K562 (cell line): ENCODE measurements at regions not wholly inside any gene's neighbourhood (a gene's known extent, or its start where the extent isn't known, plus 50 kb on each side); places are given as distances from the start of the nearest gene placed in this dataset.

Source experiments
- ATAC-seq: fragments of 200-7000 bp; cut with Tn5 transposase; 3 replicates; pipeline ENCODE4 v1.9.1; 2020; ENCODE audit warnings: moderate library complexity
- BruUV-seq: library from RNA; stranded (reverse); fragments of 400-500 nt; replicated peaks from 2 replicates; lab custom pipeline; 2021; lab: Mats Ljungman, UMichigan
- CTCF ChIA-PET: fragments of 300-600 bp; formaldehyde crosslinking; extraction: SDS; loops from one replicate; lab custom pipeline; 2021; ENCODE audit warnings: low intra/inter-chr PET ratio; lab: Yijun Ruan, JAX
- POLR2A ChIA-PET: fragments of 300-600, 350-650 bp; sonication (Branson Sonifier 250); formaldehyde crosslinking; extraction: SDS; loops from one replicate; lab custom pipeline; 2021; ENCODE audit warnings: antibody characterized with exemption, inconsistent platforms; lab: Yijun Ruan, JAX
- DNase-seq, 4 experiments: peaks; one replicate each; pipeline versions ENCODE4 v3.0.0 to v3.0.0-alpha.2; 2011 to 2018; ENCODE audit warnings: low spot score in 3 of 4, mixed read lengths in 3 of 4; ENCODE audit errors: extremely low read depth in 1 of 4
- FAIRE-seq: peaks from 2 replicates; lab custom pipeline; 2011; peaks lifted over from hg19 to GRCh38; lab: Jason Lieb, UNC
- H2AFZ ChIP-seq: 2 replicates; pipeline ENCODE4 v1.6.0; 2011; ENCODE audit warnings: low read depth, low read length, control low read depth, inconsistent platforms
- H3K27ac ChIP-seq: fragments of 200-600 bp; 3 replicates; pipeline ENCODE4 v1.8.0; 2011; ENCODE audit warnings: low read depth, mild to moderate bottlenecking, control low read depth, inconsistent platforms, low read length, moderate library complexity, mixed read lengths; ENCODE audit errors: extremely low read depth
- H3K27me3 ChIP-seq, 2 experiments: fragments of 300-600 bp in 1 of 2; 2 replicates in 1 of 2; 3 replicates in 1 of 2; pipeline versions ENCODE4 v1.6.0 to v1.8.0; 2011; ENCODE audit warnings: inconsistent platforms in 2 of 2, low read length in 2 of 2, mild to moderate bottlenecking in 1 of 2, mixed read lengths in 1 of 2, moderate library complexity in 1 of 2; ENCODE audit not compliant: control insufficient read depth in 2 of 2, insufficient read depth in 2 of 2
- H3K36me3 ChIP-seq: fragments of 300-600 bp; 3 replicates; pipeline ENCODE4 v1.8.0; 2011; ENCODE audit warnings: mild to moderate bottlenecking, low read length, inconsistent platforms; ENCODE audit not compliant: control insufficient read depth, insufficient read depth
- H3K4me1 ChIP-seq, 2 experiments: fragments of 200-600 bp in 1 of 2; replicated peaks in 1 of 2; 2 replicates in 1 of 2; 3 replicates in 1 of 2; pipeline versions ENCODE4 v1.5.1 to v1.8.0; 2011; ENCODE audit warnings: inconsistent platforms in 2 of 2, low read length in 2 of 2, mild to moderate bottlenecking in 1 of 2, mixed read lengths in 1 of 2, moderate library complexity in 1 of 2; ENCODE audit not compliant: control insufficient read depth in 2 of 2, insufficient read depth in 2 of 2
- H3K4me2 ChIP-seq: 2 replicates; pipeline ENCODE4 v1.6.1; 2011; ENCODE audit warnings: low read length, control low read depth, inconsistent platforms, mixed read lengths; ENCODE audit not compliant: insufficient read depth
- H3K4me3 ChIP-seq: fragments of 200-600 bp; sonication (generic), shearing (Covaris generic); 2 replicates; pipeline ENCODE4 v1.5.1; 2016; ENCODE audit warnings: control low read depth, inconsistent platforms
- H3K79me2 ChIP-seq: fragments of 200-600 bp; 3 replicates; pipeline ENCODE4 v1.8.0; 2011; ENCODE audit warnings: low read length, inconsistent platforms; ENCODE audit not compliant: control insufficient read depth, insufficient read depth
- H3K9ac ChIP-seq, 2 experiments: 2 replicates each; pipeline versions ENCODE4 v1.6.0 to v1.6.1; 2011; ENCODE audit warnings: low read depth in 2 of 2, low read length in 2 of 2, control low read depth in 1 of 2, inconsistent platforms in 1 of 2, mild to moderate bottlenecking in 1 of 2, mixed read lengths in 1 of 2; ENCODE audit not compliant: insufficient read depth in 1 of 2
- H3K9me1 ChIP-seq: one replicate; pipeline ENCODE4 v1.6.0; 2011; ENCODE audit warnings: inconsistent platforms, mild to moderate bottlenecking, low read length, moderate library complexity; ENCODE audit not compliant: control insufficient read depth, insufficient read depth
- H3K9me3 ChIP-seq: replicated peaks from 2 replicates; pipeline ENCODE4 v1.5.1; 2011; ENCODE audit warnings: low read depth, low read length, inconsistent platforms; ENCODE audit not compliant: control insufficient read depth, insufficient read depth
- H4K20me1 ChIP-seq: replicated peaks from 2 replicates; pipeline ENCODE4 v1.6.1; 2011; ENCODE audit warnings: low read length, inconsistent platforms, mixed read lengths; ENCODE audit not compliant: control insufficient read depth, insufficient read depth
- ELF4 ChIP-seq: fragments of 450-650 bp; formaldehyde crosslinking; IDR thresholded peaks from 2 replicates; pipeline ENCODE4 v1.4.0; 2022; ENCODE audit warnings: missing genetic modification characterization
- ETV1 ChIP-seq: fragments of 450-650 bp; conservative IDR thresholded peaks from 2 replicates; pipeline ENCODE4 v1.6.1; 2016; ENCODE audit warnings: missing genetic modification characterization, control low read depth, low read depth, missing compliant biosample characterization
- HDAC6 ChIP-seq: IDR thresholded peaks from 2 replicates; pipeline ENCODE4 v1.6.1; 2012; ENCODE audit warnings: low read depth, mild to moderate bottlenecking, control low read depth, inconsistent platforms, low read length, moderate library complexity
- NCOA6 ChIP-seq: fragments of 450-650 bp; IDR thresholded peaks from 2 replicates; pipeline ENCODE4 v1.6.1; 2017; ENCODE audit warnings: mild to moderate bottlenecking
- NFIX ChIP-seq: fragments of 250-450 bp; sonication (Bioruptor Pico); IDR thresholded peaks from 2 replicates; pipeline ENCODE4 v1.4.0; 2020; ENCODE audit warnings: low read depth, mild to moderate bottlenecking, moderate library complexity
- PHF8 ChIP-seq: fragments of 200-600 bp; sonication (generic); IDR thresholded peaks from 2 replicates; pipeline ENCODE4 v1.6.1; 2012; ENCODE audit warnings: mixed run types, mild to moderate bottlenecking, inconsistent platforms, low read length, moderate library complexity, borderline replicate concordance
- RBM22 ChIP-seq: fragments of 200-400 bp; formaldehyde crosslinking; IDR thresholded peaks from 2 replicates; pipeline ENCODE4 v1.6.1; 2018; ENCODE audit warnings: low read length, low read depth; ENCODE audit not compliant: poor library complexity, severe bottlenecking
- SRSF1 ChIP-seq: fragments of 200-400 bp; formaldehyde crosslinking; IDR thresholded peaks from 2 replicates; pipeline ENCODE4 v1.6.1; 2017; ENCODE audit warnings: mild to moderate bottlenecking, low read depth, low read length, moderate library complexity
- SRSF7 ChIP-seq: fragments of 200-400 bp; formaldehyde crosslinking; optimal IDR thresholded peaks from 2 replicates; pipeline ENCODE3; 2017; ENCODE audit warnings: mild to moderate bottlenecking, low read depth, low read length
- TFAM ChIP-seq: fragments of 250-450 bp; sonication (Bioruptor Pico); conservative IDR thresholded peaks from 2 replicates; pipeline ENCODE4 v1.5.0; 2021; ENCODE audit warnings: mild to moderate bottlenecking, moderate library complexity
- ZBTB17 ChIP-seq: fragments of 450-650 bp; formaldehyde crosslinking; IDR thresholded peaks from 2 replicates; pipeline ENCODE4 v1.4.0; 2020; ENCODE audit warnings: mild to moderate bottlenecking
- ZNF12 ChIP-seq: sonication (generic); formaldehyde crosslinking; IDR thresholded peaks from 2 replicates; pipeline ENCODE4 v1.4.0; 2020; ENCODE audit warnings: mild to moderate bottlenecking, missing genetic modification reagents
- ZNF274 ChIP-seq: IDR thresholded peaks from 2 replicates; pipeline ENCODE4 v1.6.1; 2011; ENCODE audit warnings: low read depth, mild to moderate bottlenecking, low read length, moderate library complexity, borderline replicate concordance
- ZZZ3 ChIP-seq: fragments of 450-650 bp; IDR thresholded peaks from 2 replicates; pipeline ENCODE4 v1.6.1; 2016; ENCODE audit warnings: antibody characterized with exemption, mild to moderate bottlenecking, moderate library complexity
- WGBS: fragments of 100-300 bp; shearing (Covaris generic); methylation state at CpG from one replicate; pipeline ENCODE4 v1.1.6; 2016; ENCODE audit warnings: low coverage, mixed read lengths; ENCODE audit not compliant: insufficient coverage; ENCODE audit errors: missing lambda C conversion rate; 5-methylcytosine and 5-hydroxymethylcytosine counted together
- in situ Hi-C: fragments of 300-500 bp; cut with MboI; formaldehyde crosslinking; loops from 4 replicates; pipeline ENCODE4 v1.15.0; 2018; ENCODE audit warnings: inconsistent platforms, mixed read lengths
- intact Hi-C: fragments of 100-400 bp; cut with micrococcal nuclease; formaldehyde crosslinking; loops from 2 replicates; pipeline ENCODE4 v1.14.2; 2022
- TF ChIP-seq, protein P1 (sequence below): fragments of 200-800 bp; sonication (Bioruptor generic); IDR thresholded peaks from 2 replicates; pipeline ENCODE4 v1.6.1; 2017; ENCODE audit warnings: missing genetic modification characterization, missing compliant biosample characterization
- TF ChIP-seq, protein P2 (sequence below): fragments of 450-650 bp; IDR thresholded peaks from one replicate; pipeline ENCODE4 v1.6.1; 2018; ENCODE audit warnings: mild to moderate bottlenecking, moderate library complexity; ENCODE audit not compliant: partially characterized antibody

DNA sequence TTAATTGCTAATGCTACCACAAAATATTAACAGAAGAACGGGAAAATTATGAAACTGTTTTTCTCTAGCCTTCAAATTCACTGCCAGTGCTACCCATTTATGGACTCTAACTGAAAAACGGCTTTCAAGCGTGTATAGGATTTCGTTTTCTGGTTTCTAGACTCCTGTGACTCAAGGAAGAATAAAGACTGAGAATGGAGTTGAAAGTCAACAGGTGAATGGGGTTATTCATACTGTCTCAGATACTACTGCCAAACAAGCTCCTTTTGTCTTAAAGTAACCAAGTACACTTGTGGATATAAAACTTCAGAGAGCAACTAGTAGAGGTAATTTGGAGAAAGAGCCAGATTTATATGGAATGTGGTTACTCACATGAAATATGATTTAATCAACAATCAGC, 251.1 kb upstream of the ITM2A start:
- H3K4me2 ChIP-seq = no peak overlapping the region
- intact Hi-C loops = no loop called here
- H3K36me3 ChIP-seq = no peaks in the 10 kb centered on the region
- H3K4me3 ChIP-seq = no peak overlapping the region
- no peaks in the 10 kb centered on the region; the same call in 1 of the 2 replicates for H3K9me3 ChIP-seq
- no peaks in the 10 kb centered on the region for H3K79me2 ChIP-seq
- TF ChIP-seq, protein P1, sequence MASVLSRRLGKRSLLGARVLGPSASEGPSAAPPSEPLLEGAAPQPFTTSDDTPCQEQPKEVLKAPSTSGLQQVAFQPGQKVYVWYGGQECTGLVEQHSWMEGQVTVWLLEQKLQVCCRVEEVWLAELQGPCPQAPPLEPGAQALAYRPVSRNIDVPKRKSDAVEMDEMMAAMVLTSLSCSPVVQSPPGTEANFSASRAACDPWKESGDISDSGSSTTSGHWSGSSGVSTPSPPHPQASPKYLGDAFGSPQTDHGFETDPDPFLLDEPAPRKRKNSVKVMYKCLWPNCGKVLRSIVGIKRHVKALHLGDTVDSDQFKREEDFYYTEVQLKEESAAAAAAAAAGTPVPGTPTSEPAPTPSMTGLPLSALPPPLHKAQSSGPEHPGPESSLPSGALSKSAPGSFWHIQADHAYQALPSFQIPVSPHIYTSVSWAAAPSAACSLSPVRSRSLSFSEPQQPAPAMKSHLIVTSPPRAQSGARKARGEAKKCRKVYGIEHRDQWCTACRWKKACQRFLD = no peak
- no peak for TF ChIP-seq RBM22
- no peak for TF ChIP-seq PHF8
- no peak for TF ChIP-seq ETV1 (tag)
- TF ChIP-seq SRSF7 = no peak
- no peak for TF ChIP-seq HDAC6
- TF ChIP-seq ZBTB17 = no peak
- TF ChIP-seq ZNF12 (CRISPR knock-in tag) = no peak
- no peak for TF ChIP-seq TFAM
- no peak for TF ChIP-seq ZNF274
- no peak for TF ChIP-seq NFIX (CRISPR knock-in tag)
- TF ChIP-seq NCOA6 = no peak
- TF ChIP-seq ELF4 = no peak
- no peak for TF ChIP-seq SRSF1
- no peak for TF ChIP-seq ZZZ3
- TF ChIP-seq, protein P2, sequence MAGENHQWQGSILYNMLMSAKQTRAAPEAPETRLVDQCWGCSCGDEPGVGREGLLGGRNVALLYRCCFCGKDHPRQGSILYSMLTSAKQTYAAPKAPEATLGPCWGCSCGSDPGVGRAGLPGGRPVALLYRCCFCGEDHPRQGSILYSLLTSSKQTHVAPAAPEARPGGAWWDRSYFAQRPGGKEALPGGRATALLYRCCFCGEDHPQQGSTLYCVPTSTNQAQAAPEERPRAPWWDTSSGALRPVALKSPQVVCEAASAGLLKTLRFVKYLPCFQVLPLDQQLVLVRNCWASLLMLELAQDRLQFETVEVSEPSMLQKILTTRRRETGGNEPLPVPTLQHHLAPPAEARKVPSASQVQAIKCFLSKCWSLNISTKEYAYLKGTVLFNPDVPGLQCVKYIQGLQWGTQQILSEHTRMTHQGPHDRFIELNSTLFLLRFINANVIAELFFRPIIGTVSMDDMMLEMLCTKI = no peak
- no peaks in the 10 kb centered on the region for H3K9me1 ChIP-seq
- H3K4me1 ChIP-seq = no peaks in the 10 kb centered on the region
- no peak for FAIRE-seq
- no peaks in the 10 kb centered on the region for H4K20me1 ChIP-seq
- ChIA-PET POLR2A (no interaction called here), CTCF (no interaction called here)
- H2AFZ ChIP-seq = no peak overlapping the region
- no peak for ATAC-seq
- no peaks in the 10 kb centered on the region for H3K27me3 ChIP-seq
- WGBS = 0% methylated on average over 4 of the region's 4 CpGs
- no TSS peak for BruUV-seq
- in situ Hi-C loops = no loop called here
- no peak for DNase-seq
- no peak overlapping the region for H3K27ac ChIP-seq
- no peak overlapping the region for H3K9ac ChIP-seq
